HepG2 (cell line): ENCODE measurements at regions not wholly inside any gene's neighbourhood (a gene's known extent, or its start where the extent isn't known, plus 50 kb on each side); places are given as distances from the start of the nearest gene placed in this dataset.

Experiments used
- ATAC-seq: fragments of 200-7000 bp; cut with Tn5 transposase; 3 replicates; pipeline ENCODE4 v1.9.1; 2020; ENCODE audit warnings: mild to moderate bottlenecking, moderate library complexity
- BruUV-seq: library from RNA; stranded (reverse); fragments of 400-500 nt; replicated peaks from 2 replicates; lab custom pipeline; 2021; lab: Mats Ljungman, UMichigan
- CTCF ChIA-PET: fragments of 300-600 bp; formaldehyde crosslinking; extraction: SDS; loops from one replicate; lab custom pipeline; 2021; ENCODE audit warnings: low total read pairs, inconsistent platforms, low intra/inter-chr PET ratio; lab: Yijun Ruan, JAX
- POLR2A ChIA-PET: fragments of 350-600 bp; sonication (Branson Sonifier 250); formaldehyde crosslinking; loops from one replicate; lab custom pipeline; 2020; ENCODE audit warnings: antibody characterized with exemption, inconsistent platforms; lab: Yijun Ruan, JAX
- DNase-seq: peaks from one replicate; pipeline ENCODE4 v3.0.0-alpha.2; 2015; ENCODE audit warnings: low spot score
- FAIRE-seq: peaks from 3 replicates; lab custom pipeline; 2011; peaks lifted over from hg19 to GRCh38; lab: Jason Lieb, UNC
- H2AFZ ChIP-seq: one replicate; pipeline ENCODE4 v1.6.1; 2011; ENCODE audit warnings: low read length, inconsistent platforms
- H3K27ac ChIP-seq: fragments of 300-600 bp; 3 replicates; pipeline ENCODE4 v1.8.0; 2011; ENCODE audit warnings: mixed run types, mild to moderate bottlenecking, mixed read lengths, low read length, inconsistent platforms; ENCODE audit not compliant: insufficient read depth; ENCODE audit errors: extremely low read length
- H3K27me3 ChIP-seq, 2 experiments: fragments of 200-600 bp in 1 of 2; 2 replicates in 1 of 2; 3 replicates in 1 of 2; pipeline versions ENCODE4 v1.6.0 to v1.8.0; 2011; ENCODE audit warnings: low read length in 2 of 2, mild to moderate bottlenecking in 2 of 2, moderate library complexity in 2 of 2, inconsistent platforms in 1 of 2; ENCODE audit not compliant: insufficient read depth in 2 of 2, control insufficient read depth in 1 of 2
- H3K36me3 ChIP-seq, 2 experiments: fragments of 200-600 bp in 1 of 2; replicated peaks in 1 of 2; 2 replicates in 1 of 2; 3 replicates in 1 of 2; pipeline versions ENCODE4 v1.5.1 to v1.8.0; 2011; ENCODE audit warnings: low read length in 2 of 2, inconsistent platforms in 1 of 2; ENCODE audit not compliant: insufficient read depth in 2 of 2, control insufficient read depth in 1 of 2
- H3K4me1 ChIP-seq: 2 replicates; pipeline ENCODE4 v1.5.1; 2012; ENCODE audit warnings: low read length, inconsistent platforms; ENCODE audit not compliant: insufficient read depth
- H3K4me2 ChIP-seq: 2 replicates; pipeline ENCODE4 v1.6.0; 2011; ENCODE audit warnings: low read depth, low read length, inconsistent platforms
- H3K4me3 ChIP-seq, 3 experiments: fragments of 200-600 bp in 1 of 3; sonication (generic), shearing (Covaris generic) in 1 of 3; replicated peaks in 1 of 3; 2 replicates each; pipeline ENCODE4 v1.5.1; 2011 to 2016; ENCODE audit warnings: low read length in 3 of 3, inconsistent platforms in 2 of 3, low read depth in 2 of 3, mild to moderate bottlenecking in 2 of 3, control low read depth in 1 of 3, mixed read lengths in 1 of 3; ENCODE audit not compliant: insufficient read depth in 1 of 3
- H3K79me2 ChIP-seq: one replicate; pipeline ENCODE4 v1.6.1; 2011; ENCODE audit warnings: low read length, inconsistent platforms; ENCODE audit not compliant: insufficient read depth
- H3K9ac ChIP-seq: 2 replicates; pipeline ENCODE4 v1.6.0; 2011; ENCODE audit warnings: mild to moderate bottlenecking, low read depth, low read length, inconsistent platforms; ENCODE audit not compliant: insufficient read depth
- H3K9me3 ChIP-seq: 2 replicates; pipeline ENCODE4 v1.5.1; 2012; ENCODE audit warnings: mild to moderate bottlenecking, low read length
- H4K20me1 ChIP-seq: 2 replicates; pipeline ENCODE4 v1.6.0; 2011; ENCODE audit warnings: inconsistent platforms, mild to moderate bottlenecking, low read length, moderate library complexity; ENCODE audit not compliant: insufficient read depth
- ATF4 ChIP-seq, 2 experiments: fragments of 450-650 bp in 1 of 2; sonication (generic) in 1 of 2; formaldehyde crosslinking; IDR thresholded peaks; 2 replicates each; pipeline versions ENCODE4 v1.5.0 to v1.8.0; 2020 to 2022; ENCODE audit warnings: mild to moderate bottlenecking in 1 of 2, missing genetic modification reagents in 1 of 2
- GRHL1 ChIP-seq: sonication (generic); formaldehyde crosslinking; conservative IDR thresholded peaks from 2 replicates; pipeline ENCODE4 v1.8.0; 2022; ENCODE audit warnings: missing genetic modification reagents
- NCOA5 ChIP-seq: sonication (generic); formaldehyde crosslinking; IDR thresholded peaks from 2 replicates; pipeline ENCODE4 v1.4.0; 2020; ENCODE audit warnings: missing genetic modification reagents
- ZC3H13 ChIP-seq: sonication (generic); formaldehyde crosslinking; IDR thresholded peaks from 2 replicates; pipeline ENCODE4 v1.8.1; 2023; ENCODE audit warnings: mild to moderate bottlenecking, missing genetic modification reagents, moderate library complexity
- ZNF280D ChIP-seq: sonication (generic); formaldehyde crosslinking; IDR thresholded peaks from 2 replicates; pipeline ENCODE4 v1.5.1; 2020; ENCODE audit warnings: mild to moderate bottlenecking, missing genetic modification reagents
- WGBS: methylation state at CpG from one replicate; pipeline ENCODE4 v1.1.6; 2017; ENCODE audit warnings: low lambda C conversion rate; 5-methylcytosine and 5-hydroxymethylcytosine counted together
- in situ Hi-C: cut with HindIII; loops from 2 replicates; pipeline ENCODE4 v1.10.0; 2017; ENCODE audit warnings: low pct_unique_long_range_greater_than_20kb; ENCODE audit not compliant: extremely low pct_ligation_motif_present
- intact Hi-C: fragments of 100-400 bp; cut with micrococcal nuclease; formaldehyde crosslinking; loops from one replicate; pipeline ENCODE4 v1.10.0; 2022; ENCODE audit not compliant: unreplicated experiment
- TF ChIP-seq, protein P1 (sequence below), 2 experiments: fragments of 450-650 bp in 1 of 2; sonication (generic) in 1 of 2; formaldehyde crosslinking in 1 of 2; IDR thresholded peaks; 2 replicates each; pipeline versions ENCODE4 v1.6.1 to v1.8.0; 2016 to 2022; ENCODE audit warnings: antibody characterized with exemption in 1 of 2, mild to moderate bottlenecking in 1 of 2, missing genetic modification reagents in 1 of 2

DNA sequence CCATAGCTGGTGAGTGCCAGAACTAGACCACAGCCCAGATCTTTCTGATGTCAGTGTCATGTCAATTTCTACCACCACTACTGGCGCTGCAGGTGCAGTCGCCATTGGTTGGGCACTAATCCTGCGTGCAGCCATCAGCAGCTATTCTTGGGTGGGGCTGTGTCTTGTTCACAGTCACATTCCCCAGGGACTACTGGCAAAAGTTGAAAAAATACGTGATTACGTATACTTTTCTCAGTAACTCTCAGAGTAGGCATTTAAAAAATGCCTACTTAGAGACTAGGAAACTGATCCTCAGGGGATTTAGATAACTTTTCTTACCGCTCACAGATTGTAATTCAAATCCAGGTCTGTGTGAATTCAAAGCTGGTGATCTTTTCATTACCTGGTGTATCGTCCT lies 127.7 kb downstream of the ADAMTS15 start (continued):
- TF ChIP-seq, protein P1, sequence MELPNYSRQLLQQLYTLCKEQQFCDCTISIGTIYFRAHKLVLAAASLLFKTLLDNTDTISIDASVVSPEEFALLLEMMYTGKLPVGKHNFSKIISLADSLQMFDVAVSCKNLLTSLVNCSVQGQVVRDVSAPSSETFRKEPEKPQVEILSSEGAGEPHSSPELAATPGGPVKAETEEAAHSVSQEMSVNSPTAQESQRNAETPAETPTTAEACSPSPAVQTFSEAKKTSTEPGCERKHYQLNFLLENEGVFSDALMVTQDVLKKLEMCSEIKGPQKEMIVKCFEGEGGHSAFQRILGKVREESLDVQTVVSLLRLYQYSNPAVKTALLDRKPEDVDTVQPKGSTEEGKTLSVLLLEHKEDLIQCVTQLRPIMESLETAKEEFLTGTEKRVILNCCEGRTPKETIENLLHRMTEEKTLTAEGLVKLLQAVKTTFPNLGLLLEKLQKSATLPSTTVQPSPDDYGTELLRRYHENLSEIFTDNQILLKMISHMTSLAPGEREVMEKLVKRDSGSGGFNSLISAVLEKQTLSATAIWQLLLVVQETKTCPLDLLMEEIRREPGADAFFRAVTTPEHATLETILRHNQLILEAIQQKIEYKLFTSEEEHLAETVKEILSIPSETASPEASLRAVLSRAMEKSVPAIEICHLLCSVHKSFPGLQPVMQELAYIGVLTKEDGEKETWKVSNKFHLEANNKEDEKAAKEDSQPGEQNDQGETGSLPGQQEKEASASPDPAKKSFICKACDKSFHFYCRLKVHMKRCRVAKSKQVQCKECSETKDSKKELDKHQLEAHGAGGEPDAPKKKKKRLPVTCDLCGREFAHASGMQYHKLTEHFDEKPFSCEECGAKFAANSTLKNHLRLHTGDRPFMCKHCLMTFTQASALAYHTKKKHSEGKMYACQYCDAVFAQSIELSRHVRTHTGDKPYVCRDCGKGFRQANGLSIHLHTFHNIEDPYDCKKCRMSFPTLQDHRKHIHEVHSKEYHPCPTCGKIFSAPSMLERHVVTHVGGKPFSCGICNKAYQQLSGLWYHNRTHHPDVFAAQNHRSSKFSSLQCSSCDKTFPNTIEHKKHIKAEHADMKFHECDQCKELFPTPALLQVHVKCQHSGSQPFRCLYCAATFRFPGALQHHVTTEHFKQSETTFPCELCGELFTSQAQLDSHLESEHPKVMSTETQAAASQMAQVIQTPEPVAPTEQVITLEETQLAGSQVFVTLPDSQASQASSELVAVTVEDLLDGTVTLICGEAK (IDR thresholded peaks at IDR 0.05) = no peak
- TF ChIP-seq, protein P1 (CRISPR knock-in tag; IDR thresholded peaks at IDR 0.05) = no peak
- TF ChIP-seq, all 625 proteins: peak for 0

DNA sequence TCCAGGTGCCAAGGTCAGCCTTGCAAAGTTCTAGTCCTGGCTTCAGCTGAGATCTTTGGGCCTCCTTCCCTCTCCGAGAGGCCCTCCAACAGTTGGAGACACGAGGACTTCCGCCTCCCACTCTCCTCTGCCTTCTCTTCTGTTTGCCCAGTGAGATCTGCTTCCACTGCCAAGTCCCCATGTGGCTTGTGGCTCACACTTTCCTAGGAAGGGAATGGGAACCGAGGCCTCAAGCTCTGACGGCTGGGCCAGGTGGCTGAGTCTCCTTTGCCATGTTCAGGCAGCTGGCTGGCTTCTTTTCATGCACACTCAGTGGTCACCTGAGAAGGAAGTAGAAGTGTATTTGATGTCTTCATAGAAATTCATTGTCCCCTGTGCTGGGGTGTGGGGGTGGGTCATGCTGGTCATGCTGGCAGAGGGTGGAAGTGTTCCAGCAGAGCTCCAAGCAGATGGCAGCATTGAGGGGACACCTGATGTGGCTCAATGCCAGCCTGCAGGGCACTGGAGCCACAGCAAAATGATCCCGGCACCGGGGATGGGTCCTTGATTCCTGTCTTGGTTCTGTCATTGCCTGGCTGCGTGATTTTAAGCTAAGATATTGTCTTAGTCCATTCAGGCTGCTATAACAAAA lies 130.4 kb downstream of the ADAMTS15 start:
- Histone ChIP-seq H3K79me2 (no peaks in the 10 kb centered on the region), H4K20me1 (no peaks in the 10 kb centered on the region), H3K4me2 (no peak overlapping the region), H3K4me3 (no peak overlapping the region), H3K9me3 (no peaks in the 10 kb centered on the region), H3K9ac (no peak overlapping the region), H3K27ac (no peak overlapping the region), H3K27me3 (peaks cover 0 to 4% of the 10 kb centered on the region in 2 experiments; a peak in 2 of 5 replicates), H2AFZ (no peak overlapping the region), H3K4me1 (no peaks in the 10 kb centered on the region), H3K36me3 (no peaks in the 10 kb centered on the region)
- no peak for ATAC-seq
- no peak for FAIRE-seq
- CTCF ChIA-PET = no interaction called here
- in situ Hi-C loops = no loop called here
- POLR2A ChIA-PET = no interaction called here
- intact Hi-C loops = no loop called here
- BruUV-seq = no TSS peak
- no peak for DNase-seq
- 2% methylated on average over 5 of the region's 8 CpGs for WGBS
- no peak for TF ChIP-seq GRHL1
- TF ChIP-seq ATF4 (CRISPR knock-in tag; IDR thresholded peaks at IDR 0.05) = no peak
- TF ChIP-seq ZC3H13 (CRISPR knock-in tag) = no peak
- TF ChIP-seq NCOA5 = no peak
- no peak for TF ChIP-seq ZNF280D (CRISPR knock-in tag)
